OCI-LY1 (cell line): ENCODE measurements at regions not wholly inside any gene's neighbourhood (a gene's known extent, or its start where the extent isn't known, plus 50 kb on each side); places are given as distances from the start of the nearest gene placed in this dataset.
A peak's percentile ranks its signal among the peaks of the same experiment; 100 is the strongest.

Source experiments
- H2AFZ ChIP-seq: fragments of 200-600 bp; sonication (generic), shearing (Covaris generic); 2 replicates; pipeline ENCODE4 v1.6.0; 2014; ENCODE audit warnings: antibody characterized with exemption, mild to moderate bottlenecking, low read length
- H3F3A ChIP-seq: fragments of 200-600 bp; sonication (generic), shearing (Covaris generic); 2 replicates; pipeline ENCODE4 v1.6.0; 2014; ENCODE audit warnings: mild to moderate bottlenecking, antibody characterized with exemption, low read length, moderate library complexity; ENCODE audit not compliant: insufficient read depth
- H3K27ac ChIP-seq: fragments of 200-600 bp; sonication (generic); 2 replicates; pipeline ENCODE4 v1.5.1; 2014; ENCODE audit warnings: low read length, mixed run types, mild to moderate bottlenecking, low read depth; ENCODE audit not compliant: poor library complexity, severe bottlenecking
- H3K27me3 ChIP-seq: fragments of 200-600 bp; sonication (generic); 2 replicates; pipeline ENCODE4 v1.6.0; 2014; ENCODE audit warnings: antibody characterized with exemption, mild to moderate bottlenecking, low read length, moderate library complexity; ENCODE audit not compliant: insufficient read depth
- H3K36me3 ChIP-seq: fragments of 200-600 bp; sonication (generic); 2 replicates; pipeline ENCODE4 v1.6.1; 2014; ENCODE audit warnings: mild to moderate bottlenecking, antibody characterized with exemption, low read length, moderate library complexity, mixed read lengths; ENCODE audit not compliant: insufficient read depth
- H3K4me1 ChIP-seq: fragments of 200-600 bp; sonication (generic); 2 replicates; pipeline ENCODE4 v1.5.1; 2014; ENCODE audit warnings: mild to moderate bottlenecking, low read length, moderate library complexity; ENCODE audit not compliant: insufficient read depth, severe bottlenecking
- H3K4me2 ChIP-seq: fragments of 200-600 bp; sonication (generic), shearing (Covaris generic); 2 replicates; pipeline ENCODE4 v1.6.1; 2014; ENCODE audit warnings: low read length
- H3K4me3 ChIP-seq: fragments of 200-600 bp; sonication (generic); 2 replicates; pipeline ENCODE4 v1.5.1; 2014; ENCODE audit warnings: low read length, low read depth, mild to moderate bottlenecking, mixed read lengths; ENCODE audit not compliant: poor library complexity, severe bottlenecking
- H3K79me2 ChIP-seq: fragments of 200-600 bp; shearing (Covaris generic); 2 replicates; pipeline ENCODE4 v1.6.1; 2016; ENCODE audit warnings: mixed run types, low read length, mixed read lengths; ENCODE audit not compliant: insufficient read depth
- H3K9ac ChIP-seq: fragments of 200-600 bp; sonication (generic), shearing (Covaris generic); 2 replicates; pipeline ENCODE4 v1.6.1; 2014; ENCODE audit warnings: mild to moderate bottlenecking, low read length, mixed read lengths
- H3K9me2 ChIP-seq: fragments of 200-600 bp; sonication (generic), shearing (Covaris generic); 2 replicates; pipeline ENCODE4 v1.6.1; 2014; ENCODE audit warnings: low read depth, mild to moderate bottlenecking, low read length, mixed read lengths
- H3K9me3 ChIP-seq: fragments of 200-600 bp; shearing (Covaris generic); 2 replicates; pipeline ENCODE4 v1.6.1; 2014; ENCODE audit warnings: low read length, mixed read lengths
- H4K20me1 ChIP-seq: fragments of 200-600 bp; sonication (generic), shearing (Covaris generic); 2 replicates; pipeline ENCODE4 v1.6.0; 2016; ENCODE audit warnings: mild to moderate bottlenecking, low read length; ENCODE audit not compliant: insufficient read depth
- EZH2 ChIP-seq: fragments of 200-600 bp; sonication (generic), shearing (Covaris generic); IDR thresholded peaks from 2 replicates; pipeline ENCODE4 v1.8.0; 2017; ENCODE audit warnings: borderline replicate concordance, mixed run types, mild to moderate bottlenecking, antibody characterized with exemption, low read length, moderate library complexity, mixed read lengths
- TF ChIP-seq, protein P1 (sequence below): fragments of 200-600 bp; sonication (generic), shearing (Covaris generic); IDR thresholded peaks from 2 replicates; pipeline ENCODE4 v1.5.1; 2017; ENCODE audit warnings: mild to moderate bottlenecking, antibody characterized with exemption, low read length, moderate library complexity, mixed read lengths

DNA sequence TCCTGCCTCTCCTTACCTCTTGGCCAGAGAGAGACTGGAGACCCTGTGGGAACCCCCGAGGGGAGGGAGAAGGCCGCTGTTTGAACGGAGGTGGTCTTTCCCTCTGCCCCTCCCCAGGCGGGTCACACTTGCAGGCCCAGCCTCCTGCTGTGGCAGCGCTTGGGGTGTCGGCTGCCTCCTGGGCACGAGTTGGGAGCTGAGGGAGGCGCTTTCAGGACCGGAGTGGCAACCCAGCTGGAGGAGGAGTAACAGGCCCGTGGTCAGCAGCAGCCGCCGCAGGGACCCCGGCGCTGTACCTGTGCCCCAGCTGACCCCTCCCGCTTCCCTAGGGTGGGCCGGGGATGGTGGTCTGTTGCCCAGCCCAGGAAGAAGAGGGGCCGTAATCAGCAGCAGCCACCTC, 278.3 kb downstream of the SEC14L1 start:
- Histone ChIP-seq H3F3A (no peaks in the 10 kb centered on the region), H3K79me2 (no peaks in the 10 kb centered on the region), H3K4me3 (no peak overlapping the region), H3K9me2 (no peaks in the 10 kb centered on the region), H4K20me1 (no peaks in the 10 kb centered on the region), H3K4me2 (no peak overlapping the region), H3K27ac (no peak overlapping the region), H3K27me3 (no peaks in the 10 kb centered on the region), H3K9me3 (no peaks in the 10 kb centered on the region), H3K36me3 (no peaks in the 10 kb centered on the region), H3K4me1 (peaks cover 25% of the 10 kb centered on the region), H3K9ac (no peak overlapping the region), H2AFZ (no peak overlapping the region)
- TF ChIP-seq, protein P1, sequence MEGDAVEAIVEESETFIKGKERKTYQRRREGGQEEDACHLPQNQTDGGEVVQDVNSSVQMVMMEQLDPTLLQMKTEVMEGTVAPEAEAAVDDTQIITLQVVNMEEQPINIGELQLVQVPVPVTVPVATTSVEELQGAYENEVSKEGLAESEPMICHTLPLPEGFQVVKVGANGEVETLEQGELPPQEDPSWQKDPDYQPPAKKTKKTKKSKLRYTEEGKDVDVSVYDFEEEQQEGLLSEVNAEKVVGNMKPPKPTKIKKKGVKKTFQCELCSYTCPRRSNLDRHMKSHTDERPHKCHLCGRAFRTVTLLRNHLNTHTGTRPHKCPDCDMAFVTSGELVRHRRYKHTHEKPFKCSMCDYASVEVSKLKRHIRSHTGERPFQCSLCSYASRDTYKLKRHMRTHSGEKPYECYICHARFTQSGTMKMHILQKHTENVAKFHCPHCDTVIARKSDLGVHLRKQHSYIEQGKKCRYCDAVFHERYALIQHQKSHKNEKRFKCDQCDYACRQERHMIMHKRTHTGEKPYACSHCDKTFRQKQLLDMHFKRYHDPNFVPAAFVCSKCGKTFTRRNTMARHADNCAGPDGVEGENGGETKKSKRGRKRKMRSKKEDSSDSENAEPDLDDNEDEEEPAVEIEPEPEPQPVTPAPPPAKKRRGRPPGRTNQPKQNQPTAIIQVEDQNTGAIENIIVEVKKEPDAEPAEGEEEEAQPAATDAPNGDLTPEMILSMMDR = no peak
- no peak for TF ChIP-seq EZH2

DNA sequence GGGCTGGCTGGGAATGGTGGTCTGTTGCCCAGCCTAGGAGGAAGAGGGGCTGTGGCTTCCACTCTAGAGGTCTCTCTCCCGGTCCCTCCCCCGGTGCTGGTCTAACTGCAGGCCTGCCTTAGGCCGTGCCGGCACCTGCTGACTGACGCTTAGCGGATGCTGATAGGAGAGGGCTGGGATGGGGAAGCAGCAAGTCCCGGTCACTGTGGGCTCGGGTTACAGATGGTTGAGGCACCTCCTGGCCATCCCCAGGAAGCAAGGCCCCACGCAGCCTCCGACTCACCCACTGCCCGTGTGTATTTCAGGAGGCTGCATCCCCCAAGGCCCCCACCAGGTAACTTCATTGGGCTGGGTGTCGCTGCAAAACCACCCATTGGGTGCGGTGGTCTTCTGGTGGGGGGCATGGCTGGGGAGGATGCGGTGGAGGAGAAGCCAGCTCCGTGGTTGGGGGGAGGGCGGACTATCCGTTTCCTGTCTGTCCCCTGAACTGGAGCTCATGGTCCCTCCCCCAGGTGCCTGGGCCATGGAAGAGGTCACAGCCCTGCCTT, 278.9 kb downstream of the SEC14L1 start:
- H3K36me3 ChIP-seq = no peaks in the 10 kb centered on the region

GRCh38 chr17:77420095-77420803, 279.5 kb downstream of the SEC14L1 start:
- H3K9me3 ChIP-seq = no peaks in the 10 kb centered on the region
- H3F3A ChIP-seq = no peaks in the 10 kb centered on the region
- no peak overlapping the region; the same call in 1 of the 2 replicates for H3K9ac ChIP-seq
- H3K4me1 ChIP-seq = peaks cover 32% of the 10 kb centered on the region
- TF ChIP-seq EZH2 = no peak
- TF ChIP-seq, protein P1 = no peak
- no peaks in the 10 kb centered on the region for H3K79me2 ChIP-seq
- H2AFZ ChIP-seq = no peak overlapping the region
- no peak overlapping the region for H3K4me3 ChIP-seq
- peak overlapping the region; percentile 31; the same call in 1 of the 2 replicates for H3K4me2 ChIP-seq
- H3K27ac ChIP-seq = peak overlapping the region; percentile 56
- no peaks in the 10 kb centered on the region for H3K36me3 ChIP-seq
- H4K20me1 ChIP-seq = no peaks in the 10 kb centered on the region
- no peaks in the 10 kb centered on the region for H3K27me3 ChIP-seq
- no peaks in the 10 kb centered on the region for H3K9me2 ChIP-seq

More for the DNA sequence above, 278.9 kb downstream of the SEC14L1 start:
- Histone ChIP-seq H2AFZ (no peak overlapping the region), H4K20me1 (no peaks in the 10 kb centered on the region), H3K79me2 (no peaks in the 10 kb centered on the region), H3K9me3 (no peaks in the 10 kb centered on the region), H3K27me3 (no peaks in the 10 kb centered on the region), H3K4me2 (no peak overlapping the region; the same call in 1 of the 2 replicates), H3K9ac (no peak overlapping the region), H3K4me1 (peaks cover 26% of the 10 kb centered on the region), H3K9me2 (no peaks in the 10 kb centered on the region), H3F3A (no peaks in the 10 kb centered on the region), H3K4me3 (no peak overlapping the region), H3K27ac (peak overlapping the region; percentile 56)
- TF ChIP-seq EZH2 = no peak
- TF ChIP-seq, protein P1 = no peak
